ENCODE measurements at regions not wholly inside any gene's neighbourhood (a gene's known extent, or its start where the extent isn't known, plus 50 kb on each side); places are given as distances from the start of the nearest gene placed in this dataset.

DNA sequence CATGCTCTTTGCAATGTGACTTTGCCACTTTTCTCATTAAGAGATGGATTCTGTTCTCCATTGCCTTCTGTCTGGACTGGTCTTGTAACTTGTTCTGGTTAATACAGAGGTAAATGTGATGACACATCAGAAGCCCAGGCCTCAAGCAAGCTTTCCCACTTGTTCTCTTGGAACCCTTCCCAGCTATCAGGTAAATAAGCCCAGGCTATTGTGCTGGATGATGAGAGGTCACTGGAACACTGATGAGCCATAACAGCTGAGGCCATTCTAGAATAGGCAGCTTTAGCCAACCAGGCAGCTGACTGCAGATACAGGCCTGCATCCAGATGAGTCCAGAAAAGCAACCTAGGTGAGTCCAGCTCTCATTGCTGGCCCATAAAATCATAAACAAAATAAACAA, 1007.0 kb upstream of the ACVR2A start:
- no peaks in the 10 kb centered on the region for H3K79me1 ChIP-seq (ENCODE audit: insufficient read depth, low read depth, low read length, poor library complexity, severe bottlenecking)
- H3K56ac ChIP-seq (ENCODE audit: insufficient read length, low read depth, low read length): no peak overlapping the region
- H3K27ac Mint-ChIP-seq: no peak overlapping the region
- no peaks in the 10 kb centered on the region for H3K4me1 Mint-ChIP-seq
- no peak overlapping the region for H2BK20ac ChIP-seq (ENCODE audit: low read depth, low read length, poor library complexity, severe bottlenecking)
- no peaks in the 10 kb centered on the region for H3K79me2 ChIP-seq (ENCODE audit: insufficient read depth, low read length)
- H3T11ph ChIP-seq (ENCODE audit: low read length): no peak overlapping the region
- H4K20me1 ChIP-seq (ENCODE audit: control insufficient read depth, insufficient read depth, insufficient read length): no peaks in the 10 kb centered on the region
- H2AK5ac ChIP-seq (ENCODE audit: insufficient read length, low read length): no peak overlapping the region
- no peak overlapping the region for H2BK12ac ChIP-seq (ENCODE audit: insufficient read length, low read depth, low read length)
- no peak overlapping the region for H3K4me3 Mint-ChIP-seq
- no peaks in the 10 kb centered on the region for H3K27me3 ChIP-seq (ENCODE audit: insufficient read depth, low read length)
- H4K8ac ChIP-seq (replicated peaks; ENCODE audit: insufficient read length, low read depth, low read length): no peak overlapping the region
- no peaks in the 10 kb centered on the region for H3K9me3 ChIP-seq (ENCODE audit: control insufficient read depth, low read depth, low read length)
- no peak overlapping the region for H2BK15ac ChIP-seq (ENCODE audit: low read depth, low read length)
- no peak overlapping the region for H4K5ac ChIP-seq (ENCODE audit: insufficient read length, low read depth, low read length)
- no peaks in the 10 kb centered on the region for H3K27me3 Mint-ChIP-seq (ENCODE audit: low read depth)
- TF ChIP-seq, protein P1, sequence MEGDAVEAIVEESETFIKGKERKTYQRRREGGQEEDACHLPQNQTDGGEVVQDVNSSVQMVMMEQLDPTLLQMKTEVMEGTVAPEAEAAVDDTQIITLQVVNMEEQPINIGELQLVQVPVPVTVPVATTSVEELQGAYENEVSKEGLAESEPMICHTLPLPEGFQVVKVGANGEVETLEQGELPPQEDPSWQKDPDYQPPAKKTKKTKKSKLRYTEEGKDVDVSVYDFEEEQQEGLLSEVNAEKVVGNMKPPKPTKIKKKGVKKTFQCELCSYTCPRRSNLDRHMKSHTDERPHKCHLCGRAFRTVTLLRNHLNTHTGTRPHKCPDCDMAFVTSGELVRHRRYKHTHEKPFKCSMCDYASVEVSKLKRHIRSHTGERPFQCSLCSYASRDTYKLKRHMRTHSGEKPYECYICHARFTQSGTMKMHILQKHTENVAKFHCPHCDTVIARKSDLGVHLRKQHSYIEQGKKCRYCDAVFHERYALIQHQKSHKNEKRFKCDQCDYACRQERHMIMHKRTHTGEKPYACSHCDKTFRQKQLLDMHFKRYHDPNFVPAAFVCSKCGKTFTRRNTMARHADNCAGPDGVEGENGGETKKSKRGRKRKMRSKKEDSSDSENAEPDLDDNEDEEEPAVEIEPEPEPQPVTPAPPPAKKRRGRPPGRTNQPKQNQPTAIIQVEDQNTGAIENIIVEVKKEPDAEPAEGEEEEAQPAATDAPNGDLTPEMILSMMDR (conservative IDR thresholded peaks at IDR 0.05): no peak
- H3K4ac ChIP-seq (ENCODE audit: low read depth, low read length): no peak overlapping the region
- no peaks in the 10 kb centered on the region for H3K23me2 ChIP-seq (ENCODE audit: insufficient read length, low read depth, low read length, poor library complexity, severe bottlenecking)
- H2BK120ac ChIP-seq (ENCODE audit: low read depth, low read length, poor library complexity, severe bottlenecking): no peak overlapping the region
- no peaks in the 10 kb centered on the region for H3K9me3 Mint-ChIP-seq
- H3K18ac ChIP-seq (ENCODE audit: insufficient read length, low read depth, low read length): no peak overlapping the region
- H3K14ac ChIP-seq (ENCODE audit: insufficient read depth, low read length): no peak overlapping the region
- no peaks in the 10 kb centered on the region for H3K4me1 ChIP-seq (ENCODE audit: insufficient read depth, low read length)
- no peak overlapping the region for H4K91ac ChIP-seq (ENCODE audit: insufficient read length, low read depth, low read length)
- no peaks in the 10 kb centered on the region for H3K36me3 Mint-ChIP-seq (ENCODE audit: insufficient read depth in 1 of 3, low read depth in 3 of 3)
- no peak overlapping the region for H3K27ac ChIP-seq (ENCODE audit: insufficient read length, low read depth, low read length)
- no peak overlapping the region for H2BK5ac ChIP-seq (ENCODE audit: insufficient read length, low read length)
- no peak overlapping the region for H3K4me2 ChIP-seq (ENCODE audit: insufficient read depth, insufficient read length, low read length)
- H3K23ac ChIP-seq (ENCODE audit: insufficient read length, low read depth, low read length): no peak overlapping the region
- DNase-seq: no peak
- H3K9ac ChIP-seq (ENCODE audit: extremely low read depth, insufficient read length, low read length): no peak overlapping the region
- no peak overlapping the region for H2AFZ ChIP-seq (ENCODE audit: low read length)
